T follicular helper cell (primary cell): ENCODE measurements at regions not wholly inside any gene's neighbourhood (a gene's known extent, or its start where the extent isn't known, plus 50 kb on each side); places are given as distances from the start of the nearest gene placed in this dataset.
"Not testable (repeated sequence)": the region's sequence is repeated elsewhere in the genome, so short reads cannot be mapped to it uniquely, and the experiment has no call there.

Experiments
- DNase-seq: peaks from one replicate; pipeline ENCODE4 v3.0.0-alpha.2; 2020; ENCODE audit warnings: low read depth

DNA sequence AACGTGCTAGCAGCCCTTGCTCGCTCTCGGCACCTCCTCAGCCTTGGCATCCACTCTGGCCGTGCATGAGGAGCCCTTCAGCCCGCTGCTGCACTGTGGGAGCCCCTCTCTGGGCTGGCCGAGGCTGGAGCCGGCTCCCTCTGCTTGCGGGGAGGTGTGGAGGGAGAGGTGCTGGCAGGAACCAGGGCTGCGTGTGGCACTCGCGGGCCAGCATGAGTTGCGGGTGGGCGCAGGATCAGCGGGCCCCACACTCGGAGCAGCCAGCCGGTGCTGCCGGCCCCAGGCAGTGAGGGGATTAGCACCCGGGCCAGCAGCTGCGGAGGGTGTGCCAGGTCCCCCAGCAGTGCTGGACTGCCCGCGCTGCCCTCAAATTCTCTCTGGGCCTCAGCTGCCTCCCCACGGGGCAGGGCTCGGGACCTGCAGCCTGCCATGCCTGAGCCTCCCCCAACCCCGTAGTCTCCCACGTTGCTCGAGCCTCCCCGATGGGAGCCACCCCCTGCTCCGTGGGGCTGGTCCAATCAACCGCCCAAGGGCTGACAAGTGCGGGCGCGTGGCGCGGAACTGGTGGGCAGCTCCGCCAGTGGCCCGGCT lies 1743.4 kb upstream of the CELF4 start:
- DNase-seq = not testable (repeated sequence)

DNA sequence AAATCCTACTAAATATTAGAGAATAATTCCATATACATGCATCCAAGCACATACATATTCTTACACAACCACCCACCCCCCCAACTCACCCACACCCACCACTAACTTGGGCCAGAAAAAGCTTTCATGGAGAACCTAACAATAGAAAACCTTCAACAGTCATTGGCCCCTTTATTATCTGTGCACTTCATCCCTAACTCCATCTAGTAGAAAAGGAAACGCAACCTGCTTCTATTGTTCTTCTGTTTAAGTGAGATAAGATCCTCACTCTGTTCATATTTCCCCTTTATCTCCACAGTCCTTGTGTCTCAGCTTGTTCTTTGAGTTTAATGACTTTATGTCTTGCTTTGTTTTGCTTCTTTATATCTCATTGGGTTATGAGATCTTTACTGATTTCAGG lies 1740.2 kb upstream of the CELF4 start:
- no peak for DNase-seq

DNA sequence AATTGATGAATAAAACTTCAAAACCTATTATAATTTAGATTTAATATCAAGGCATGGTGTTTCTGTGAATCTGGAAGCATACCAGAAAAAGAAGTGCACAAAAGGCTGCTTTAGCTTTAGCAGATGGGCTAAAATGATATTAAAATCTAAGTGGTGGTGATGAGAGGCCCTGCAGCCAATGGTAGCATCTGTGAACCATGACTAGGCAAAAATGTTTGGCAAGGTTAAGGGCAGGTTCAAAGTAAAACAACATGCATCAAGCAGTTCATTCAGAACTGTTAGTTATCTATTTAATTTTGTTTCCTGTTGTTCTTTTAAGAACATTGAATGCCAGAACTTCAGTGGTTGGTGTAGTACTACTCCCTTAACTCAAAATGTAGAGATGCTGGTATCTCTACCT lies 1736.9 kb upstream of the CELF4 start:
- no peak for DNase-seq

DNA sequence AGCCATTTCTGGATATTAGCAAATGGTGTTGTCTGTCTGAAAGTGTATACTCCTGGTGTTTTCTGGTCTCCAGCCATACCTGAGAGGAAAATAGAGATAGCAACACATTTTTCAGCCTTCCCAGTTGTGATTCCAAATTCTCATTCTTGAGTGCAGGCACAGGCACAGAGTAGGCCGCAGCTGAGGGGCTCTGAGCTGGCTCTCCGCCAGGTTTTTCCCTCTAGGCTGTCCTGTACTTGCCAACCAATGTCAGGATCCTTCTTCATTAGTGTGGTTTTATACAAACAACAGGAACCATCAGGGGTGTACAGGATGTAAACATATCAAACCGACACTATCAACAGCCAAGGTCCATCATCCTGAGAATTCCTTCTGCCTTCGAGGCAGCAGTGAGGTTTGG lies 1733.6 kb upstream of the CELF4 start:
- no peak for DNase-seq

DNA sequence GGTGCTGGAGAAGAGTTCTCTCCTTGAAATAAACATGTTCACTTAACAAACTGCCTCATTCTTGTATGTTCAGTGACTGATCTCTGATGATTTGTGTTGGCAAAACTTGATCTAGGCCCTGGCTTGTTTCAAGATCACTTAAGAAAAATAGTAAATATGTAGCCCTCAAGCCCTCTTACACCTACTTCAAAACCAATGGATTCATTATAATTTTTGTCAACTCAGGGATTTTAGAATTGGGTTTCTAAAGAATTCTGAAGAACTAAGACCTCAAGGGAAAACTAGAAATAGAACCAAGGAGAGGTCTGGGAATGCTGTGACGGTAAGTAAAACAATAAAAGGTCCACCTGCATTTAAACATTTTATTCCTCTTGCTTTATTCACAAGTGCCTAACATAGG lies 1731.6 kb upstream of the CELF4 start:
- no peak for DNase-seq

DNA sequence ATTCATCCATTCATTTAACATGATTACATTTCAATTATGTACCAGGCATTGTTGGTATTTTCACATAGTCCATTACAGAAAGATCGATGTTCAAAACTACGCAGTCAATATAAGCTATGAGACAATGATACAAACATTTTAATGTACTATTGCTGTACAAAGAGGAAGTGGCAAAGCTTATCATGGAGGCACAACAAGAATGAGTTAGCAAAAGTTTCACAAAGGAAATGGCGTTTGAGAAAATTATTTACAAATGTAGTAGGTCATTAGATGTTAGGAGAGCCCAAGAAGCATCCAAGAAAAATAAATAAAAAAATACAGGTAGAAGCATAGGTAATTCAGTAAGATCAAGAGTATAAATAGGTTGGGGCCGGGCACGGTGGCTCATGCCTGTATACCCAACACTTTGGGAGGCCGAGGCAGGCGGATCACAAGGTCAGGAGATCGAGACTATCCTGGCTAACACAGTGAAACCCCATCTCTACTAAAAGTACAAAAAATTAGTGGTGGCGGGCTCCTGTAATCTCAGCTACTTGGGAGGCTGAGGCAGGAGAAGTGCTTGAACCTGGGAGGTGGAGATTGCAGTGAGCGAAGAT lies 1730.8 kb upstream of the CELF4 start:
- no peak for DNase-seq

DNA sequence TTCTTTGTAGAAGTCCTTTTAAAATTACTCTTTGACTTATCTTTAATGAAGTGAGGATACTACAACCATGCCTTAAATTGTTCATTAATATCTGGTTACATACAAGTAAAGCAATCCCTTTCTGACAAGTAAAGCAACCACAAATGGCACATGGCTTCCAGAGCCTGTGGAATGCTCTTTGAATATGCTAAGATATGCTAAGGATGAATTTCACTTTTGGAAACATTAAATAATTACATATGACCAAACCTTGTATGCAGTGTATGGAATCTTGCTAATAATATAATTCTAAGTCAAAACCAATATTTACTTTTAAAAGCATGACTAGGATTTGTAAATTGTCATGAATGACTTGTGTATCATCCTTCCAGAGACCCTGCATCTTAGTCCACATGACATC lies 1711.2 kb upstream of the CELF4 start:
- DNase-seq = no peak

DNA sequence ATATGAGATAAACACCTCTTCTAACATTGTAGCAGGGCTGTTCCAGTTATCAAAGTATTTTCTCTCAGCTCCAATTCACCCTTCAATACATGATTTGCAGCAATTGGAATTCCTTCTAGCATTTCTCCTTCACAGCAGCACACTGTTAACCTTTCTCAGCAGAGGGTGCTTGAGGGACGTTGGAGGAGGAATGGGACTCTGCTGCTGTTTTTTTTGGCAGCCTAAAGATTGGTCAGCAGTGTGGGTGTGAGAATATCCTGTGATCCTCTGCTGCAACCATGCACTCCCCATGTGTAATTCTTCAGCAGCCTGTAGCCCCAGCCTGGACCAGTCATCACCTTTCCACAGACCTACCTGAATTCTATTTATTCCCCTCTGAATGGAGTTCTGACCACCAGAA lies 1708.9 kb upstream of the CELF4 start:
- no peak for DNase-seq

DNA sequence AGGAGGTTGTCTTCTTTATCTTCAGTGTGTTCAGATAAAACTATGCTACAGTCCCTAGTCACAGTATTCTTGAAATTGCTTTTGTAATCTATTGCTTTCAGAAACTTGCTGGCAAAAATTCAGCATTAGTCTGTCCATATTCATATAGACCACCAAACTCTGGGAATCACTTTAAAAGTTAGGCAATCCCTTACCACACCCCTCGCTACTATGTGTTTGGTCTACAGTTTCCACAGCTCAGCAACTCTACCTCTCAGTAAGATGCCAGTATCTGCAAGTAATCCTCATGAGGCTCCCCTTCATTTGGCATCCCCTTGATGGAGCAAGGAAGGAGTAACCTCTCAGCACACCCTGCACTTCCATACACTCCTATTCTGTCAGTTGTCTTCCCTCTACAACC lies 1706.6 kb upstream of the CELF4 start:
- DNase-seq = no peak

DNA sequence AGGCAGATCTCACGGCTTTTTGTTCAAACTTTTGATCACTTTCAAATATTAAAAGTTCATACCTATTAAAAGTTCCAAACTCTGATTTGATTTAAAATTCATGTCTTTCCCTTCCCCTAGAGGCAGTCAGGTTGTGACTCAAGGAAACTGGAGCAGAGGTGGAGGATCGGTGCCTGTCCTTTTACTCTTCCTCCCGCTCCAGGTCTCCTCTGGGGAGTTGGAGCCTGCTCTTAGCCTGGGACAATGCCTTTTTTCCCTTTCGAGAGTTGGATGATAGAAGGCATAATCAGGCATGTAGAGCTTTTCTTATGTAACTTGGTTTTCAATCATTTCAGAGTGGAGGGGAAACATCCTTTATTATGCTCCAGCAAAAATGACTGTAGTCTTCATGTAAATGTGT lies 1706.1 kb upstream of the CELF4 start:
- no peak for DNase-seq

DNA sequence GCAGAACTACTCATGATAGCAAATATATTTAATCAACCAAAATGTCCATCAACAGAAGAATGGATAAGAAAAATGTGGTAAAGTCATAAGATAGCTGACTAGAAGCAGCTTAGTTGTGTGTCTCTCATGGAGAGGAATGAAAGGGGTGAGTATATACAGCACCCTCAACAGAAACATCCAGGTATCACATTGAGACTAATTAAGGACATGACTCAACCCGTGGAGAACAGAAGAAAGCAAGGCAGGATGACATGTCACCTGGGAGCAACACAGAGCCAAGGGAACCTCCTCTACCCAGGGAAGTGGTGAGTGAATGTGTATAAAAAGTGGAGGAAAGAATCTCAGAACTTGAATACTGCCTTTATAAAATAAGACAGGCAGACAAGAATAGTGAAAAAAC lies 1695.0 kb upstream of the CELF4 start:
- no peak for DNase-seq

DNA sequence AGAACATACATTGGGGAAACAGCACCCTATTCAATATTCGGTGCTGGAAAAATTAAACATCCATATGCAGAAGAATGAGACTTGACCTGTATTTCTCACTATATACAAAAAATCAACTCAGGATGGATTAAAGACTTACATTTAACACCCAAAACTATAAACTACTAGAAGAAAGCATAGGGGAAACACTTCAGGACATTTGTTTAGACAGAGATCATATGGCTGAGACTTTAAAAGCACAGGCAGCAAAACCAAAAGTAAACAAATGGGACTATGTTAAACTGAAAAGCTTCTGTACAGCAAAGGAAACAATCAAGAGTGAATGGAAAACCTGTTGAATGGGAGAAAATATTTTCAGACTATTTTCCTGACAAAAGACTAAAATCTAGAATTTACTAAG lies 1694.1 kb upstream of the CELF4 start:
- DNase-seq = no peak

DNA sequence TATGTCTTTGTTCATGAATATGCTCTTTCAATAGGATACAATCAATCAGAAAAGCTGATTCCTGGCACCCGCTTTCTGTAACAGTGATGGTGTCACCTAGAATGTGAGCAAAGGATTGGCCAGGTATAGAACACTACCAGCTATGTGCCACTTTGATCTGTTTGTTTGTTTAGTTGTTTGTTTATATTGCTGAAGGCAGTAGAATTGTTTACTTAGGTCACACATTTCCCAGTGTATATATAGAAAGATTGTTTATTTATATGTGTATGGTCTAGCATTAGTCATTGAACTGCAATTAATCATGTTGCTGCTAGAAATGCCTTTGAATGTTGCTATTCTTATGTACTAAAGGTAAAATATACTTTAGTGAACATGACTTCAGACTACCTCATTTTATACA lies 1678.6 kb upstream of the CELF4 start:
- no peak for DNase-seq

DNA sequence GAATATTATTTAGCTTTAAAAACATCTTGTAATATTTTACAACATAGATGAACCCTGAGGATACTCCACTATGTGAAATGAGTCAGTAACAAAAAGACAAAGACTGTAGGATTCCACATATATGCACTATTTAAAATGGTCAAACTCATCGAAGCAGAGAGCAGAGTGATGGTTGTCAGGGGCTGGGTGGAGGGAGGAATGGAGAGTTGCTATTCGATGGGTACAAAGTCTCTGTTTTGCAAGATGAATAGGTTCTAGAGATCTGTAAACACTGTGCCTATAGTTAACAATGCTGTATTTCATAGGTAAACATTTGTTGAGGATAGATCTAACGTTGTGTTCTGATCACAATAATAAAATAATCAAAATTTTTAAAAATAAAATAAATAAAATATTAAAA lies 1675.9 kb upstream of the CELF4 start:
- DNase-seq = no peak

DNA sequence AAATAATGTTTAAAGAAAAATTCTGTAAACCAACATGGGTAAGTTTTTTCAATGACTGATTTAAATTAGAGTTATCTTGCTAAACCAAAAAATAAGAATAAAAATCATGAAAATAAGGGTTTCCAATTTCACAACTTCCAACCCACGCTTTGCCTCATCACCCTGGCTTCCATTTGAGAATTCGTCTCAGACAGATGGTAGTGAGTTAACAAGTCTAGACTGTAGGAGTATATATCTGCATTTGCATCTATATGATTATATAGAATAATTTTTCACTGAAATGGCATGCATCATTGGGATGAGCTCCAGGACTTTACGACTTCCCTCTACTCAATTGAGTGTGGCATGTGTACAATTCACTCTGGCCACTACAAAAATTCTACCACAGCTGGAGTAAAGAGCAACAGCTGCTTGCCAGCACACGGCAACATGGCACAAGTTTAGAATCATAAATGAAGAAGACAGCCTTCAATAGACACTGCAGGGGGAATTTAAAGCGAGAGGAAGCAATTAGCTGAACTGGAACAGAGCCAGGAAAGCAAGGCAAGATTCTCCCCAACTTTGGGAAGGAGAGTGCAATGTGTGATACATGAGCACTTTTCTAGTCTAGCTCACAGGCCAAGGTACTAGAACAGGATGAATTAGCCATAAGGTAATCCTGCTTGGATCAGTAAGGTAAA lies 1673.5 kb upstream of the CELF4 start:
- DNase-seq = no peak

DNA sequence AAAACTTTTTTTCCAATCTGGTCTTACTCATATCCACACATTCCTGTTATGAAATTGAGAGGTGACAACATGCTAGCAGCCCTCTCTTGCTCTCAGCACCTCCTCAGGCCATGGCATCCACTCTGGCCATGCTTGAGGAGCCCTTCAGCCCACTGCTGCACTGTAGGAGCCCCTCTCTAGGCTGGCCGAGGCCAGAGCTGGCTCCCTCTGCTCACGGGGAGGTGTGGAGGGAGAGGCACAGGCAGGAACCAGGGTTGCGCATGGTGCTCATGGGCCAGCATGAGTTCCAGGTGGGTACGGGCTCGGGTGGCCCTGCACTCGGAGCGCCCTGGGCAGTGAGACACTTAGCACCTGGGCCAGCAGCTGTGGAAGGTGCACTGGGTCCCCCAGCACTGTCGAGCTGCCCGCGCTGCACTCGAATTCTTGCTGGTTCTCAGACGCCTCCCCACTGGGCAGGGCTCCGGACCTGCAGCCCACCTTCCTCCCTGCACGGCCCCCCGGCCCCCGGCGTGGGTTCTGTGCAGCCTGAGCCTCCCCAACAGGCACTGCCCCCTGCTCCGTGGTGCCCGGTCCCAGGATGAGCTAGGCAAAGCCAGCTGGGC lies 1669.6 kb upstream of the CELF4 start:
- DNase-seq = no peak

DNA sequence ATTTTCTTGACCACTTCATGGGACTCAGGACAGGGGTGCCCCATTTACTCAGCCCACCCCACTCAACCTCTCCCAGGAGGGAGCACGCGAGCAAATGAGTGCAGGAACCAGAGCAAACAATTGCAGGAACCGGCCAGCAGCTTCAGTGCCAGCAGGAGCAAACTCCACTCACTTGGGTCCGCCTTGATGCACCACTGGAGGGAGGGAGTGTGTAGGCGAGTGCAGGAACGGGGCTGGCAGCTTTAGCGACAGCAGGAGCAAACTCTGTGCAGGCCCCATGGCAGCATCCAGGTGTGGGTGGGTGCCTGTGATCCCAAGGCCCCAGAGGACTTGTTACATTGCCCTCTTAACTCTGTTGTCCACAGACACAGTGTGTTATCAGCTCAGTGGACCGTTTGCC lies 1667.3 kb upstream of the CELF4 start:
- DNase-seq = no peak

DNA sequence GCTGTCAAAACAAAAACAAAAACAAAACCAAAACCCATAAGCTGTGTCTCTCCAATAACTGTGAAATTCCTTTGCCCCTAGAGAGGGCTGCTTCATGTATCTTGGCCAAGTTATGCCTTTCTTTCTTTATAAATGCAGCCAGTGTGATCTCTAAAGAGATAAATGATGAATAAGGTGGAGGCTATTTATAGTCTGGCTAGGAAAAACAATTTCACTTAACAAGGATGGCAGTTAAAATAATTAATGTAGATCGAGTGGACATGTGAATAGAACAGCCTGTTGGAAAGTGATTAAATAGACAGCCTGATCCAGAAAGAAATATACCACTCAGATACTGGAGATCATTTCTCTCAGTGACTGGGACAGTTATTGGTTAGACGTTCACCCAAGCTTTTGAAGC lies 1666.9 kb upstream of the CELF4 start:
- no peak for DNase-seq

DNA sequence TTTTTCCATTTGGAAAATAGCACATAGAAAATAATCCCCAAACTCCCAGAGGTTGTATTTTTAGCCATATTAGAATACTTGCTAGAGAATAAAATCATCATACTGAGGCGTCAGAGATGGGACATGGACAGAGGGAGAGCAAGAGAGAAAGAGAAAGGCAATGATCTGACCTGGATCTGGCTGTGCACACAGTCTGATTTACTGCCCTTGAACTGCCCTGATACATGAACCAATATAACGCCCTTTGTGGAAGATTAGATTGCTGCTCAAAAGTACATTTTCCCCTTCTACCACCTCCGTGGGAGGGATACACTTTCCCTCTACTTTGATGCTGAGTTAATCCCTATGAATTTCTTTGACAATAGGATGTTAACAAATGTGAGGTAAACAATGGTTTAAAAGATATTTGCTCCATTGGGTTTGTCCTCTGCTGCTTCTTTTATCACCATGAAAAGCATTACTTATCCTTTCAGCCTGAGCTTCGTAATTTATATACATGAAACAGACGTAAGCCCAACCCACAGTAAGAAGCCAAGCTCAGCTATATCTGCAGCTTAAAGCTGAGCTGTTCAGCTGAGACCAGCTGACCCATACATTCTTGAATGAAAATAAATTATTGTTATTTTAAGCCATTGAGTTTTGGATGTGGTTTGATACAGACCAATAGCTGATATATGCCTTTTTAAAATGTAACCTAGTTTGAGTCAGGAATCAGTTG lies 1664.6 kb upstream of the CELF4 start:
- no peak for DNase-seq

DNA sequence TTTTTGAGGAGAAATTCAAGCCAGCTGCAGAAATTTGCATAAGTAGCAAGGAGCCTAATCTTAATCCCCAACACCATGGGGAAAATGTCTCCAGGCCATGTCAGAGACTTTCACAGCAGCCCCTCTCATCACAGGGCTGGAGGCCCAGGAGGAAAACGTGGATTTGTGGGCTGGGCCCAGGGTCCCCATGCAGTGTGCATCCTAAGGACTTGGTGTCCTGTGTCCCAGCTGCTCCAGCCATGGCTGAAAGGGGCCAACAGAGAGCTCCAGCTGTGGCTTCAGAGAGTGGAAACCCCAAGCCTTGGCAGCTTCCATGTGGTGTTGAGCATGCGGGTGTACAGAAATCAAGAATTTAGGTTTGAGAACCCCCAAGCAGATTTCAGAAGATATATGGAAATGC lies 1662.2 kb upstream of the CELF4 start:
- not testable (repeated sequence) for DNase-seq

DNA sequence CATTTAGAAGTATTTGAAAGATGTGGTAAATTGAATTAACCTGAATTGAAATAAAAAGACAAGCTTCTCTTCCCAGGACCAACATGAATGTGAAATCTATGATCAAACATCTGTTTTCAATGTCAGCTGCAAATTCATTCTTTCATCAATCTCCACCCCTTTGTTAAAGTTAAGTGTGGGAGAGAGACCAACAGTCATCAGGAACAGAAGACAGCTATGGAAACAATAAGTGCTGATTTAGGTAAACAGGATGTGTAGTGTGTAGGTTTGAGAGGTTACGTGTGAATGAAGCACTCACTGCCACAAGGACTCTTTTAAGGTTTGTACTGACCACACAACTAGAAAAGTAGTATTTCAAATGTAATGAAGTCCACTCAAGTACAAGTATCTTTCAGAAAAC lies 1659.8 kb upstream of the CELF4 start:
- DNase-seq = no peak

DNA sequence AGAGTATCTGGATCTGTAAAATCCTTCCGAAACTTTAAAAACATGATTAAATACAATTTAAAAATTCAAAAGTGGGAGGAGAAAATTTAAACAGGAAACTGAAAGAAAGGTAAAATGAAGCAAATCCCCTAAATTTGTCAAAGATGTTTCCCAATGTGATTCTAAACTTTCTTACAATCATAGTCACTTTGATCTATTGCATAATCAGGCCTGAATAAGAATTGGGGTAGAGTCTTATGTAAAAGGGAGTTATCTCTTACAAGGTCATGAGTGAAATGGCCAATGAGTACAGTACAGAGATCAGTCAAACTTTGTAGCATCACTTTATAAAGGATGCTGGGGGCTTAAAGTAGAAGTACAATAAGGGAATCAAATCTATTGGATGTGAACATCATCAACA lies 1657.7 kb upstream of the CELF4 start:
- DNase-seq = no peak

DNA sequence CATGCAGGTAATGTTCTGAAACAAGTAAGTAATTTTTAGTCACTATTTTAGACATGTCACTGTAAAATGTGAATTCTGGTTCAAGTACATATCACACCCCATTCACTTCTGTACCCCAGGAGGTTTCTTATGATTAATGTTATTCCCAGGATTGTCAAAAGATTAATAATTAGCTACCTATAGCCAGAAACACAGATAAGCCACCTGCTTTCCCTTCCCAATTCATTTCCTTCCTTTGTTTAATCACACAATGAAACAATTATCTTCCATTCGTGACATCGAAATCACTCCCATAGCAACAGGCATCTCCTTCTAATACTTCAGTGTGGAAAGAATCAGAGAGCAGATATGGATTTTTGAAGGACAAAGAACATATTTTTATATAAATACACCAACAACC lies 1650.3 kb upstream of the CELF4 start:
- DNase-seq = no peak
